Endothelial cell of hepatic sinusoid (primary cell): ENCODE measurements at regions not wholly inside any gene's neighbourhood (a gene's known extent, or its start where the extent isn't known, plus 50 kb on each side); places are given as distances from the start of the nearest gene placed in this dataset.

Experiments
- in situ Hi-C: cut with HindIII; loops from 2 replicates; pipeline ENCODE4 v1.10.0; 2017; ENCODE audit warnings: low sequenced_read_pairs

DNA sequence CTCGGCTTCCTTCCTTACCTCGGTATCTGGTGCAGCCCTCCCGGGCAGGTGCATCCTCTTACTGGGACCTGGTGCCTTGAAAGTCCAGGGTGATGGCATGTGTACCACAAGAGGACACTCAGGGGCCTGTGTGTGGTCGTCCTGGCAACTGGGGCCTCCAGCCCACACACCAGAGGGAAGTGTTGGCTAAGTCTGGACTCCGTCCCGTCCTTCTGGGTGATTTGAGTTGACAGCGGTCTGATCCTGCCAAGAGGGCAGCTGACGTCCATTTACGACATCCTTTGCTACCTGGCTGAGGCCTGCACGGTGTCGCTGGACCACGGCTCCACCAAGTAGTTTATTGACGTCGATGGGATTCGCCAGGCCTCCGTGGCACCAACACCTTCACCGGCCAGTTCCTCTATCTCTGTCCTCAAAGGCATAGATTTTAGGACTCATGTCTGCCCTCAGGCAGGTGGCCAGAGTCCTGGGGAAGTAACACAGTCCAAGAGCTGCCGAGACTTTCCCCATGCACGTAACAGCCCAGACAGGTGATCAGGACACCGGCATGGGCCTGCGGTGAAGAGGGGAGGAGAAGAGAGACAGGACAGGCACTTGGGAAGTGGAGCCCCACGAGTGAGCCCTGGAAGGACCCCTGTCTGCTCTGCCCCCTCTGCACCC, 186.0 kb upstream of the HDAC4 start:
- in situ Hi-C loops = no loop called here

GRCh38 chr2:239585422-239585821, 184.6 kb upstream of the HDAC4 start:
- in situ Hi-C loops = no loop called here

GRCh38 chr2:239584986-239585385, 184.2 kb upstream of the HDAC4 start:
- in situ Hi-C loops = no loop called here

GRCh38 chr2:239583879-239584859, 183.3 kb upstream of the HDAC4 start:
- in situ Hi-C loops = no loop called here

DNA sequence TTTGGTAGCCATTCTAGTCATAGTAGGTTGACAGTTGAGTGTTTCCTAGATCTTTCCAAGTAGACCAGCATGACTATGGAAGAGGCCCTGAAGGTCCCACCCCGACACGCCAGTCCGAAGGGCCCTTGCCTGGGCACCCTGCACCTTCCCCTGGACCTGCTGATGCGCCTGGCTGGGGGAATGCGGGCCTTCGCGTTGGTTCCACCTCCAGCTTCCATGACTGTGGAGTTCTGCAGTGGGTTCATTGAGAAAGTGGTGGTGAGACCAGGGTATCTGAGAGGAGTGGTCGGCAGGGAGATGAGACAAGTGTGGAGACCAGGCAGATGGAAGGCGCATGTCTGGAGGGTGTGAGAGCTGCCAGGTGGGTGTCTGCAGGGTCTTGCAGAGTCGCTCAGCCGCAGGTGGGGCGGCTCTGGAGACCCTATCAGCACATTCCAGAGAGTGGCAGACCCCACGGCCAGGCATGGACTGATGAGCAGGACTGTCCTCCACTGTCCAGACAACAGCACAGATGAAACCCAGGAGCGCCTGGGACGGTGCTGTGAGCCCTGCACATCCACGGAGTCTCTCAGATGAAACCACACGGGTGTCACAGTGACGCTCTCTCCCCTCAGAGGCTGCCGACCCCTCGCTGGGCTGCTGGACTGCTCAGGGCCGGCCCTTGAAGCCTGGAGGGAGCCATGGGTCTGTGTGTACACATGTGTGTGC, 182.5 kb upstream of the HDAC4 start:
- in situ Hi-C loops = no loop called here

DNA sequence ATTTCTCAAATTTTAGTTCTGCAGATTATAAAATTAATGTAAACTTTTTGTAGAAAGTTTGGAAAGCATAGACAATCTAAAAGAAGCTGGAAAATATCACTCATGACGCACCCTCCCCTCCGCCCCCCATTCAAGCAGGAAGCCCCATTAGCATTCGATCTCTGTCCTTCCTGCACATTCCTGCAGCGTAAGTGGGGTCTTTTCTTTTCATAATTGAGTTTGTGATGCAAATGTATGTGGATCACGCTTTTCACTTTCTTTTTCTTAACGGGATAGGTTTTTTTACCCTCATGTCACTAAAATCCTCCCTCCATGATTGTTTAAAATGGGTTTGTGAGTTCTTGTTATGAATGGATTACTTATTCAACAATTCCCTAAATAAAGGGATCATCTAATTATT, 181.7 kb upstream of the HDAC4 start:
- in situ Hi-C loops = no loop called here

- in situ Hi-C loops = no loop called here
Observed at GRCh38 chr2:239581352-239581901, 180.6 kb upstream of the HDAC4 start.

GRCh38 chr2:239580199-239580527, 179.3 kb upstream of the HDAC4 start:
- in situ Hi-C loops = no loop called here

GRCh38 chr2:239579524-239580198, 178.8 kb upstream of the HDAC4 start:
- in situ Hi-C loops = no loop called here

GRCh38 chr2:239579081-239579480, 178.3 kb upstream of the HDAC4 start:
- in situ Hi-C loops = no loop called here

GRCh38 chr2:239578381-239578780, 177.6 kb upstream of the HDAC4 start:
- in situ Hi-C loops = no loop called here

GRCh38 chr2:239577935-239578334, 177.1 kb upstream of the HDAC4 start:
- in situ Hi-C loops = no loop called here

DNA sequence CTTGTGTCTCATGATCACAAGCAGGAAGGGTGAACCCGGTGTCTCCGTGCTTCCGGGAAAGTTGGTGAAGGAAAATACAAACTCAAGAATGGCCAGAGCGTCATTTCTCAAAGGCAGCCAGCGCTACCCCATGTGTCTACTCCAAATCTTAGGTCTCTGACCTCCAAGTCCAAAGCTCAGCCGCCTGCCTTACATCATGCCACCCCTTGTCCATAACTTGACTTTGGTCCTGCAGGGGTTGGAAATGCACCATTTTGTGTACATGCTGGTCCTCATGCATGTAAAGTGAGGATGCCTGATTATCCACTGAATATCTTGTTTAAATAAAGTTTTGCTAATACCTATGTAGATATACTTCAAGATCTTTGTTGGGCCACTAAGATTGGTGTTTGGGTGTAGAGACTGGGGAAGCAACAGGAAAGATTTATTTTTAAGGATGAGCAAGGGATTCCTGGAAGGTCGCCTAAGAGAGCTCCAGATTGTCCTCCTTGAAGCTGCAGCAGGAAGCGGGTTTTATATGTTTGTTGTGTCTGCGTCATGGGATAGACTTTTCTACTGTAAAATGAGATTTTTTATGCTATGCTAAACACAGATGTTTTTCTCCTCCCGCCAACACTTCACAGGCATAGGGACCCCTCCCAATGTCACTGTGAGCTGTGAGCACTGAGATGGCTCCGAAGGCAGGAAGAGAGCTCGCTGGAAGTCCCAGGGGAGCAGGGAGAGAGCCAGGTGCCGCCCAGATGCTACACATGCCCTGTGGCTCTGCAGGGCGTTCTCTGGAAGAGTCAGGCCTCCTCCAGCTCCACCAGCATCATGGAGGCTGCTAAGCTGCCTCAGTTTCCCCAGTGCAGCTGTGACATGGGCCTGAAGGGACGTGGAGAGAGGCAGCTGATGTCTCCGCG, 176.2 kb upstream of the HDAC4 start:
- in situ Hi-C loops = no loop called here

GRCh38 chr2:239575931-239576445, 175.2 kb upstream of the HDAC4 start:
- in situ Hi-C loops = no loop called here

GRCh38 chr2:239574434-239575156, 173.8 kb upstream of the HDAC4 start:
- in situ Hi-C loops = no loop called here

- in situ Hi-C loops = no loop called here
Observed at GRCh38 chr2:239574054-239574433, 173.2 kb upstream of the HDAC4 start.

- in situ Hi-C loops = no loop called here
Observed at GRCh38 chr2:239570971-239571520, 170.2 kb upstream of the HDAC4 start.

DNA sequence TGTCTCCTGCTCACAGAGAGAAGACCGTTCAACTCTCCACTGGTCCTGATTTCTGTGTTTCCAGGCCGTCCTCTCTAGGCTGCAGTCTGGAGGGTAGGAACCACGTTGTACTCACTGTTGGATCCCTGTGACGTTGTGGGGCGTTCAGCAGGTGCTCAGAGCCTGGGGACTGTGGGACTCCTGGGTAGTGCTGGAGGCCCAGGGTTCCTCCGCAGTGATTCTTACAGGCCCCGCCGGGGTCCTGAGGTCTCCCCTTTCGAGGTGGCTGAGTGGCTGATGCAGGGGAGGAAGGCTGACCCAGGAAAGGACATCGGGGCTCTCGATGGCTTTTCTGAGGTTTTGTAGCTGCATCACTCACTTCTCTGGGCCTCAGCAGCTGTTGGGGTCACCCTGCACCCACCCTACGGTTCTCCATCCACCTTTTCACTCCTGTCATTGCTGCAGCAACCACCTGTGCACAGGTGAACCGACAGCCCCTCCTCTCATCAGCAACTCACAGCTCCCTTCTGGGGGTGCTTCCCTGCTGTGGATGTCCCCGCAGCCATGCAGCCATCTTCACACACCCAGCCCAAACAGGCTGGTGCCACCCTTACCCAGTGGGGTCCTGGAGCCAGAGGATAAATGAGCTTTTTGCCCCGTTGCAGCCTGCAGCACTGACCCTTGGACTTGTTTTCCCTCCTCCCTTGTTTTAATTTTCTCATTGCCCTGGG, 169.6 kb upstream of the HDAC4 start:
- in situ Hi-C loops = no loop called here
